ENCODE measurements at regions not wholly inside any gene's neighbourhood (a gene's known extent, or its start where the extent isn't known, plus 50 kb on each side); places are given as distances from the start of the nearest gene placed in this dataset.
"Not testable (repeated sequence)": the region's sequence is repeated elsewhere in the genome, so short reads cannot be mapped to it uniquely, and the experiment has no call there.

DNA sequence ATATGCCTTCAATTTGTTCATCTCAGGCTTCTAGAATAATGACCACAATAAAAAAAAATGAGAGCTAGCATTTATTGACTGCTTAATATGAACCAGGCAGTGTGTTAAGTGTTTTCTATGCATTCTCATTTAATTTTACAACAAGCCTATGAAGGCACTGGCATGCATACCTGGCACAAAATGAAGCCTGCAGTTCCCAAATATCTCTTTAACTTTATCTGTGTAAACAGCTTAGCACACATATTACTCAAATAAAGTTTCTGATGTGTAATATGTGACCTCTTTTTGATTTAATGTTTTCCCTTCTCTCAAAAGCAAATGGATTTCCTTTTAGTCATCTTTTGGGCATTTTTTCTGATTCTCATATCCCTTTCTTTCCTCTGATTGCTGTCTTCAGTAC lies 671.8 kb downstream of the PCDH7 start:
- DNase-seq = no peak

DNA sequence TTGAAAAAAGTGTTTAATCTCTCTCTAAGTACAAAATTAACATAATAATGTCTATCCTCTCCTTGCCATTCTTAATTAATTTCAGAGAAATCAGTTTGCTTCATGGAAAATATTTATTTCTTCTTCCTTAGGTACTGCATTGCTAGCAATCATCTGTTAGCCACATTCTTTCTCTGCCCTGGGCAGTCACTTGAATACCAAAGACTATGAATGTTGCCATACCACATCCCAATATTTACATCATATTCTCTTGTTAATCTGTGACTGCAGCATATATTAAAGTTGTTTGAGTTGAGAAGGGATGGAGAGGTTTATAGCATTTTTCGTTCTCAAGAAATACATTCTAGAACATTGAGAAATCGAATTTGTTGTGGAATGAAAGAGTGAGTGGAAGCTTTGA lies 672.8 kb downstream of the PCDH7 start:
- no peak for DNase-seq

DNA sequence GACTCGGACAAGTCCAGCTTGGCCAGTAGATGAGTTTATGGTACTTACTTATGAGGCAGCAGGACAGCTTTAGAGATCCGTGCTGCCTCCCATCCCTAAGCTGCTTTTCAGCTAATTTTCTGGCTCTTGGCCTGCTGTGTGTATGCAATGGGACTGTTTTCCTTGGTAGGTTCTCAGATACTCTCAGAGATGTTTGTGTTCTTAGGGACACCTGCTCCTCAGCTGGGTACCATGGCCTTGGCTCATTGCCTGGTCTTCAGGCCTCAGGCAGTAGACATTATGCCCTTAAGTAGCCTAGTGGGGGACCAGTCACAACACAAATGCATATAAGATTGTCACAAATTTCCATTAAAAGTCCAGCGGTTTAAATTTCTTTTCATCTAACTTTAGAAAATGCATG lies 688.0 kb downstream of the PCDH7 start:
- DNase-seq = no peak

DNA sequence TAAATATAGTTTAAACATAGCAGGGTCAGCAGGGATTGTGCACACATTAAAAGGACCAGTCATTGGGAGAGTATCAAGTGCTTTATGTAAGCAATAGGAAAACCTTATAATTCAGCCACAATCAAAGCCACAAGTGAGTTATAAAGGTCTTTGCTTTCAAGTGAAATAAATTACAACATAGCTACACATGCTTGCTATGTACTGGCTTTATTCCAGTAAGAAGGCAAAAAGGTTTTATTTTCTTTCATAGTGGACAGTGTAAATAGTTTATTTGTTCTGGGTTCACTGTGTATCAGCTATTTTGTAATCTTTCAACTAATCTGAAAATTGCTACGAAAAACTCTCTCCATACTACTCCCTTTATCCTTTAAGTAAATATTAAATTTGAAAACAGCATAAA lies 691.4 kb downstream of the PCDH7 start:
- DNase-seq = no peak

DNA sequence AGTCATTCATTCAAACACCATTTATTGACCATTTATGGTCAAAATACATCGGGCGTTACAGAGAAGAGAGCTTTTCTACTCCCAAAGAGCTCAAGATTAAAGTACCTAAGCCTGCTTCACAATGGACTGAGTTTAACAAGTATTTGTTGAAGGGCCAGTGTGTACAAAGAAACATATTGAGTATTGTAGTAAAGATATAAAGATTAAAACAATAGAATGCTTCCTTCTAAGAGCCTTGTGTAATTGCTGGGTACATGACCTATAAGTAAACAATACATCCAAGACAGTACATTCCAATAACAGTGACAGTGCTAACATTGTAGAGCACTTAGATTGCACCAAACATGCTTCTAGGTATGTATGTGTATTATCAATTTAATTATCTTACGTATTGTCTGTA lies 695.5 kb downstream of the PCDH7 start:
- no peak for DNase-seq

DNA sequence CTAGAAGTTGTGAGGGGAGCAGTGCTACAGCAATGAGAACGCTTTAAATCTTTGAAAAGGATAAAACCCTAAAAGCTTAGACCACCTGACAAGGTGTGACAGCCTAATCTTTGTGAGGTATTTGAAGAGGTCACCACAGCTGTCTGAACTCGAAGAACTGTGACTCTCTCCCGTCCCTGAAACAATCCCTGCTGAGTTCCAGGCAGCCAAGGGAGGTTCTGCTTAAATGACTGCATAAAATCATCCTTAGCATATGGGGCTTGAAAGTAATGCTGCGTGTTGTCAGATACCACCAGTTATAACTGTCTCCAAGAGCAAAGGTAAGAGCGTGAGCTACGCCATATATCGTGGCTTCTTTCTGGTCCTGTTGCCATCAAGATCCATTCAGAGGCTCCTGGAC lies 696.3 kb downstream of the PCDH7 start:
- DNase-seq = no peak

DNA sequence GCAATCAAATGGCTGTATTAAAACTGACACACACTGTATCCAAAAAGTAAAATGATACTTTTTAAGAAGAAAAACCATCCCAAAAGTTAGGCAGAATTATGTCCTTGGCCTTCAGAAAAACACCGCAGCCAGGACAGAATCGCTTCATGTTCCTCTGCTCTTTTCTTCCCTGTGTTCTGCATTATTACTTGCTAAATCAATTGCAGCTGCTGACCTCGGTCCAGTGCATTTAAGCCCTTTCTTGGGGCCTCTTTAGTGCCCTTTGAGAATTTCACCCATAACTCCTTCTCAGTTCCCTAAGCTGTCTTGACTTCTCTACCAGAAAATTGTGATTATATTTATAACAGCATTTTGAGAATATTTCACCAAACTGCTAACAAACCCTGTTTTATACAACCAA lies 696.9 kb downstream of the PCDH7 start:
- no peak for DNase-seq

DNA sequence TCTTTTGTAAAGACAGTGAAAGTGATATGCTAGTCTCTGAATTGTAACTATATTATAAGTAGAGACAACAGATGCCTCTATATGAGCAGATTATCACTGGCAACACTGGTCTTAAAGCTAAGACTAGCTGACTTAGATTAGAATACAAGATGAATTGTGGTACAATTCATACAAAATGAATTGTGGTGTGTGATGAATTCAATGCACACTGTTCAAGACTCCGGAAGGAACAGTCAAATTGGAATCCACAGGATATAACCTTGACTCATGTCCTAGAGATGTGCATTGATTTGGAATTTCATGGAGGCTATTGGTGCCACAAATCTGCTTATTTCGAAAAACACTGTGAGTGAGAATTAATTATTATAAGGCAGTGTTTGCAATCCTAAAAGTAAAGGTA lies 701.8 kb downstream of the PCDH7 start:
- no peak for DNase-seq

DNA sequence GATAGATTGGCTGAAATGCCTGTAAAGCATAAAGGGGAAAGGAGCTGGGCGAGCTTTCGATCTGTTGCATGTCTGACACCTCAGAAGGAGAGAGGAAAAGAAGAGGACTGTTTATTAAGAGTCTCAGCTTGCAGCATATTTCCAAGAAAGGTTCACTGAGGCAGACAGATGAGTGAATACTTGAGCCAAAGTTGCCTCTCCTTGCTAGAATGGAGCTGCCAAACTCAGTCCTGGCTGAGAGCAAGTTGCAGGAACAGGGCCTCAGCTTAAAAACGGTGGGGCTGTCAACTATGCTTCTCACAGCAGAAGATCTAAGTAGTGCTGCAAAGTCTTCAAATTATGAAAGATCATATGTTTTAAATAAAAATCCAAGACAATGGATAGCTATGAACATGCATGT lies 707.5 kb downstream of the PCDH7 start:
- DNase-seq = no peak

DNA sequence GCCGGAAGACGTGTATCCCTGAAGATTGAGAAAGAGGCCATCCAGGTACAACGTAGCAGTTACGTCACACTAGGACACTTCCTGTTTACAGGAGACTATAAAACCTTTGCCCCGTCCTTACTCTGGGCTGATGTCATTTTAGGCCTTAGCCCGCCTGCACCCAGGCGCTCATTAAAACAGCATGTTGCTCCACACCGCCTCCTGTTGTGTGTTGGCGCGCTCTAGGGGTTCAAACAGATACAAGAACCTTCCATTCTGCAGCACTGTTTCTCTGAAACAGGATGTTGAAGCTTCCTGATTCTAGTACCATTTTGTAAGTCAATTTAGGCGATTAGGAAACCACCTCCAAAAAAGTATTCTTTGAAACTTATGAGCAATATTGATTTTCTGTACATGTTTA lies 722.1 kb downstream of the PCDH7 start:
- no peak for DNase-seq

DNA sequence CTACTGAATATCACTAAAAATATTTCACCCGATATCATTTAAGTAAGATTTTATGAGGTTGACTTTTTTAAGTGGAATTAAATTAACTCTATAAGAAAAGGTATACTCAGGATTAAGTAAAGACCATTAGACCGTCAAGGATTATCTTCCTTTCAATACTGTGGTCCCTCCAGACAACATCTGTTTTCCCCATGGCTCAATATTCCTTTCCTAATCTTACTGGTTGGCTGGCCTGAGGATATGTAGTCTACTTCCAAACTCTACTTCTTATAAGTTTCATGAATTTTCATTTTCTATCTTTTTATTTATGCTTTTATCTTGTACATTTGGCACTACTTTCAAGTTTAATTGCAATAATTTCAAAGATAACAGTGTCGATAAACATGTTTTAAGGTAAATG lies 725.4 kb downstream of the PCDH7 start:
- DNase-seq = no peak

DNA sequence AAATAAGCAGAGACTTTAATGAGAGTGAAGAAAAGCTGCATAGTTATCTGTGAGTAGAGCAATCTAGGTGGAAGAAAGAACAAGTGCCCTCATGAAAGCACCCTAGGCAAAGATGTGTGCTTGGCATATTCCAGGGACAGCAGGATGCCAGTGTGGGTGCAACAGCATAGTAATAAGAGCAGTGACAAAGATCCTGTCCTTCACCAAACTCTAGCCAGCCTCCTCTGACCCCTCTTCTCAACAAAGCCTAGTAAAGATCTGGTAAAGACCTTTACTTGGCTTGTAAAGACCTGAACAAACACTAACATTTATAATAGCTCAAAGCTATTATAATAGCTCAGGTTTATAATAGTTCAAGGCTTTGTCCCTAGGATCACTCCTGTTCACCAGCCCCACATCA lies 735.4 kb downstream of the PCDH7 start:
- no peak for DNase-seq

DNA sequence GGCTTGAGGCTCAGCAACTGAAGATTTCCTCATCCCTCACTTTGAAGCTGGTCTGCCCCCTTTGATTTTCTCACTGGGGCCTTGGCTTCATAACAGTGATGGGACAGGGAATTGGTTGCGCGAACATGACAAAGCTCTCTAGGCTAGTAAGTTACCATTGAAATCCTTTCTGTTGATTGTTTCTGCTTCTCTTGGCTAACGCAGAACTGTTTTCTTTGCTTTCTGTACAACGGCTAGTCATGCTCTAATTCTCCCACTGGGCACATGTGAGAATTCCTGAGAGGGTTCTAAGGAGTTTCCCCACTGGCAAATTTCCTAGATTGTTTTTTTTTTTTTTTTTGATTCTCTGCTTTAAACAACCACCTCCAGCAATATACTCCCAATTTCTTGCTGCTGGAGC lies 738.6 kb downstream of the PCDH7 start:
- DNase-seq = no peak

DNA sequence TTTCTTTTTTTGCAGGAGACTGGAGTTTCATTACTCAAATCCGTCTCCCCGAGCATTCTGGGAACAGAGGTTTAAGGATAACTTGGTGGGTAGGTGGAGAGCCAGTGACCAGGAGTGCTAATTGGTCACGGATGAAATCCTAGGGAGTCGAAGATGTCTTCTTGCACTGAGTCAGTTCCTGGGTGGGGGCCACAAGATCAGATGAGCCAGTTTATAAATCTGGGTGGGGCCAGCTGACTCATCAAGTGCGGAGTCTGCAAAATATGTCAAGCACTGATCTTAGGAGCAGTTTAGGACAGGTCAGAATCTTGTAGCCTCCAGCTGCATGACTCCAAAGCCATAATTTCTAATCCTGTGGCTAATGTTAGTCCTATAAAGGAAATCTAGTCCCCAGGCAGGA lies 741.3 kb downstream of the PCDH7 start:
- no peak for DNase-seq

DNA sequence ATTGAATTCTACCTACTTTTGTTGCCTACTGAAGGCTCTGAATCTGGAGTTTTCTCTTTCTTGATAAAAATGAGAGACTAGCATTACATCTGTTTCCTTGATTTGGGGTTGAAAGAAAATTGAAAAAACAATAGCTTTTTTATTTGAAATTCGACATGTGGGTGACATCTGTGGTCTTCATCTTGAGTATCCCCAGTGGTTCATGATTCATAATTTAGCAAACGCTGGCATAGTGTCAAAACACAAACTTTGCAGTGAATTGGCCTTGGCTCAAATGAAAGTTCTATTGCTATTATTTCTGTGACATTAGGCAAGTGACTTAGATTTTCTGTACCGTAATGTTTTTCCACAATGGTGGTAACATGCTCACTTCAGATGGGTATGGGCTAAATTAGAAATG lies 747.6 kb downstream of the PCDH7 start:
- DNase-seq = no peak

DNA sequence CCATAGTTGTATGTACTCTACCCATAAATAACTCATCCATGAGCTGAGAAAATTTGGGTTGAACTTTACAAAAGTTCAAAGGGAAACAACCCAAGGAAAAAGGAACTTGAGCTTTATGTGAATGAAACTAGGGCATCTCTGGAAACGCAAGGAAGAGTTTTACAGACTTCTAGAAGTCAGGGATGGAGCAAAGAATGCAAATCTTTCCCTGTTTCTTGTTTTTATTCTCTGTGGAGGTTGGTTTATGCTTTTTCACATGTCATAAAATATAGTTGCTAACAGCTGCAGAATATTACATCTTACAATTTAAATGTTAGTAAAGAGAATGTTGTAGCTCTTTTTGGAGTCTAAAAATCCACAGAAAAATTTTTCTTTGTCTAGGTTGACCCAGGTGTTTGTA lies 754.1 kb downstream of the PCDH7 start:
- no peak for DNase-seq

DNA sequence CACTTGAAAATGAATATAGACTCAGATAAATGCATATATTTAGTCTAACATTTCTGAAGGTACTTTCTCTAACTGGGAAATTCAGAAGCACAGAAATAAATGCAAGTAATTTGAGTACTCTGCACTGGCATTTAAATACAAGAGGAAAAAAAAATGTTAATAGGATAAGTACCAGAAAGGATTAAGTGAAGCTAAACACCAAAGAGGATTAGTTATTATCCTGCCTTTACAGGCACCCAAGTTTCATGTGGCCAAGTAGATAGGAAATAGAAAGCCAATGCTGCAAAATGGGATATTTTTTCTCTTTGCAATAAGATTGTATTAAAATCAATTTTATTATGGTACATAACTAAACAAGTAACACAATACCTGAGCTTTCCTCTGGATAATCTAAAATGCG lies 762.5 kb downstream of the PCDH7 start:
- no peak for DNase-seq

DNA sequence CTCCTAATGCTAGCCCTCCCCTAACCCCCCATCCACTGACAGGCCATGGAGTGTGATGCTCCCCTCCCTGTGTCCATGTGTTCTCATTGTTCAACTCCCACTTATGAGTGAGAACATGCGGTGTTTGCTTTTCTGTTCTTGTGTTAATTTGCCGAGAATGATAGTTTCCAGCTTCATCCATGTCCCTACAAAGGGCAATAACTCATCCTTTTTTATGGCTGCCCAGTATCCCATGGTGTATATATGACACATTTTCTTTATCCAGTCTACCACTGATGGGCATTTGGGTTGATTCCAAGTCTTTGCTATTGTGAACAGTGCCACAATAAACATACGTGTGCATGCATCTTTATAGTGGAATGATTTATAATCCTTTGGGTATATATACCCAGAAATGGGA lies 779.0 kb downstream of the PCDH7 start:
- DNase-seq = not testable (repeated sequence)

DNA sequence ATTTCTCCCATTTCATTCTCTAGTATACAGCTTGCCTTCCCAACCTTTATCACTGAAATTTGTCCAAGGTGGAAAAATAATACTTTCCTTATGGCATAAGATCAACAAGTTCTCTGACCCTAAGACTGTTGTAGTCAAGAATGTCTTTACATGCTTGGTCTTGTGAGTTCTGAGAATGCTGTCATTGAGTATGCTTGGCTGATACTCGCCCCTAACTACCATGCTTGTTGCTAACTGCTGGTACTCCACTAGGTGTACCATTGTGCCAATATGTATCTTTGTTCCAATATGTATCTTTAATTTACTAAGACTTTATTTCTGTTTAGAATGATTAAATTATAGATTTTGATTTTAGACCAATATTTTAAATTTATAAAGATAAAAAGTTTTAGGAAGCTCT lies 796.4 kb downstream of the PCDH7 start:
- no peak for DNase-seq

DNA sequence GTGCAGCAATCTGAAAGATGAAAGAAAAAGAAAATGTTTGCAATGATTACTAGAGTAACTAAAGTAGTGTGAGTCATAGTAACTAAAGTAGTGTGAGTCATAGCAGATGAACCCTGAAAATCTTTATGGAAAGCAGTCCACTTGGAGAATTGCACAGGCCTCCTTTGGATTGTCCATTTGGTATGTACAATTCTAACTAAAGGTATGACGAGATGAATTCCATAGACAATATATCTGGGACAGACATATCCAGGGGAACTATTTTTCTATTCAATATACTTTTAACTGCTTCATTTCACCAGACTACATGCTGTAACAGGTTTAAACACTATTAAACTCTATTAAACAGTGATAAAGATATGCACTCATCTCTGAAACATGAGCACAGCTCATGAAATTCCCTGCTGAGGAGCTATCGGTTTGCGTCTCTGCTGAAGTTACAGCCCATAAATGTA lies 798.7 kb downstream of the PCDH7 start:
- DNase-seq = no peak

DNA sequence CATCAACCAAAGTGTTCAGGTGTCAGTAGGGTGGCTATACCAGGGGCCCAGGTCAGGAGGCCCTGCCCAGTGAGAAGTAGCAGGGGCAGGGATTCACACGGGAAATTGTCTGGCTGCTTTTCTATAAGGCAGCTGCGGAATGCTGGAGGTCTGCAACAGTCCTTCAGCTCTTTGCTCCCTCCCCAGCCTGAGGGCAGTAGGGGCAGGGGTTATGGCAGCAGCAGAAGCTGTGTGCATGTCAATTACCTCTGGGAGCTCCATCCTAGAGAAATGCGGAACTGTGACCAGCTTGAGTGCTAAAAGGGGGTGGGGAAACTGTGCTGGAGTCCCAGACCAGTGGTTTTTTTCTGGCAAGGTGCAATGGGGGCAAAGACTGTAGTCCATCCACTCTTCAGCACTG lies 810.4 kb downstream of the PCDH7 start:
- no peak for DNase-seq

DNA sequence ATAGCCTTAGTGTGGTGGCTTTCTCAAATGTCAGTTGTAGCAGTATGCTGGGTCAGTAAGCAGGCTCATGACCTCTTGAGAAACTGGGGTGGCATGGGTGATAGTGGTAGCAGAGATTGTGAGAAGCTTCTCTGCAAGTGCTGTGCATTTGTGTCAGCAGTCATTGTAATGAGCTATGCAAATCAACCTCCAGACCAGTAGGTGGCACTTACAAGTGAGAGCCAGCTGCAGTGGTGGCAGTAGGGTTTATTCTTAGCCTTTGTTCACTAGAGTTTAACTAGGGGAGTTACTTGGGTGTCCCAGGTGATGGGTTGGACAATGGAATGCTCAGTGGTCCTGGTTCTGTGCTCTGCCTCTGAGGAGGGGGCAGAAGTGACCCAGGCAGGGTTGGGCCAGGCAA lies 818.7 kb downstream of the PCDH7 start:
- no peak for DNase-seq

DNA sequence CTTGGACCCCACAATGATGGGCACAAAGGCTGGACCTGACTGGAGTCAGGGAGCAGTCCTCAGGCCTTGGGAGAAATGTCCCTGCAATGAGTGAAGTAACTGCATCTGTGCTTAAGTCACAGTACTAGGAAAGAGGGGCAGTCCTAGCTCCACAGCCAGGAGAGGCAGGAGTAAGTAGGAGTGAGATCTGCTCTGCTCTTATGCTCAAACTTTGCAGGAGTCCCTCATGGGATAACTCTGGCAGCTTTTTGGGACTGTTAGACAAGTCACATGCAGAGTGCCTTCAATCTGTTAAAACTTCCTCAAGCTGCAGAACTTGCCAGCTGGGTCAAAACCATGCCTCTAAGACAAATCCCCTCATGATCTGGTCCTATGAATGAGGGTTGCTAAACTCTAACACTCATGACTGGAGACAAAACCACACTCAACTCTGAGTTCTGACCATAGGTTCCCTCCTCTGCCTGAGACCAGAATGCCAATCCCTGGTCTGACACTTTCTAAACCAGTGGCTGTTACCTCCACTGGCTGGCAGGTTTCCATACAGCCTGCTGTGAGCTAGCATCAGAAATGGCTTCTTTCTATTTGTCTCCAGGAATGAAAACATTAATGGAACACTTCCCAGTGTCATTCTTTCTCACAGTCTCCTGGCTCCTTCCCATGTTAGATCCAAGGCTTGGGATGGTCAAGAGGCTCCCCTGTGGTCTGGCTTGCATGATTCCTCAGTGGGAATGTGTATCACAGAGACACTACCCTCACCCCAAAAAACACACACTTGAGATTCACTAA lies 819.3 kb downstream of the PCDH7 start:
- DNase-seq = no peak

DNA sequence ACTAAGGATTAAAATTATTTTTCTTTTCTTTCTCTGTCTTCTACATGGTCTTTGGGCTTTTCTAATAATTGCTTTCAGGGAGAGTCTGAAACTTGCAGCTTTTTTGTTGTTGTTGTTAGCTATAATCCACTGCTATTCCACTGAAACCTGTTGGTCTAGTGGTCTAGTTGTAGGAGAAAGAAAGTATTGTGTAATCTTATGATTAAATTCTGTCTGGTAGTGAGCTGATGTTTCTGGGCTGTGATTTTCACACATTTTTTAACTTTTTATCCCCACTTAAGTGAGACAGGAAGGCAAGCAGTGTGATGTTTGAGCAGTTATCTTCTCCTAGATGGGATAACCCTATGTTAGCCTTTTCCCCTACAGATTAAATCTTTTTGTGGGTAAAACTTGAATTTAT lies 825.2 kb downstream of the PCDH7 start:
- DNase-seq = no peak

DNA sequence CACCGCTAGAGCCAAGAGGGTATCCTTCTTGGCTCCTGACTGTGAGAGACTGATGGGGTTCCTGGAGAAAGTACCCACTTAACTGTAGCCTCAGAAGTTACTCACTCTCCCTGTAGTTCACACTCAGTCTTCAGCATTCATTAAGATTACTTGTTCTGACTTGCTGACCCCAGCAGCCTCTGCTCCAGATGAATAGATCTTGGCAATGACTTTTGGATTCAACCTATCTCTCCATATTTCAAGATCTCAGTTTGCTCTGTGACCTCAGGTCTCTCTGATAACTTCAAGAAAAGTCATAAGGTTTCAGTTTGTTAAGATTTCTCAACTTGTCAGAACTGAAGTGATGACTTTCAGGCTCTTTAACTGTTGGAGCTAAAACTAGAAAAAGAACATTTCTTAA lies 825.6 kb downstream of the PCDH7 start:
- no peak for DNase-seq

DNA sequence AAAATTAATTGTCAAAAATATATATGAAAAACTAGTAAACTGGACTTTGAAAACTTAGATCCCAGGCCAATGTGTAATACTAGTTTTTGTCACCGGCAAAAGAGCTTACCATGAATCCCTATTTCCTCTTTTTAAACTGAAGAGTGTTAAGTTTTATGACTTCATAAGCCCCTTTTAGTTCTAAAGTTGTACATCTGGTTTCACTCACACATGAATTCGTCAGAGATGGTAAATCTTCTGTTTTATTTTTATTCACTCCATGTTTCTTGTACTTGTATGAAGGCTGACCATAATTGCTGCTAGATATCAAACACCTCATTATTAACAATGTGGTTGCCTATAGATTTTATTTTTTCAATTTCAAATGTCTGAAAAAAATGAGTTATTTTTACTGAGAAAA lies 827.9 kb downstream of the PCDH7 start:
- DNase-seq = no peak

Data from NCI-H774 (cell line).